ENCODE measurements at regions not wholly inside any gene's neighbourhood (a gene's known extent, or its start where the extent isn't known, plus 50 kb on each side); places are given as distances from the start of the nearest gene placed in this dataset.

- no peaks in the 10 kb centered on the region for H4K20me1 ChIP-seq (ENCODE audit: insufficient read depth, low read length, poor library complexity, severe bottlenecking)
- H3K79me2 ChIP-seq (ENCODE audit: insufficient read depth, low read length): no peaks in the 10 kb centered on the region
- H3K36me3 ChIP-seq (ENCODE audit: insufficient read depth, low read length): no peaks in the 10 kb centered on the region
- H3K9me2 ChIP-seq (replicated peaks; ENCODE audit: low read depth, low read length): no peaks in the 10 kb centered on the region
- no peaks in the 10 kb centered on the region for H3K4me1 ChIP-seq (ENCODE audit: insufficient read depth, low read length, poor library complexity, severe bottlenecking)
- H3K27me3 ChIP-seq (ENCODE audit: insufficient read depth, low read length, poor library complexity, severe bottlenecking): no peaks in the 10 kb centered on the region
- no peak for TF ChIP-seq EZH2phosphoT487 (IDR thresholded peaks at IDR 0.05; ENCODE audit: borderline replicate concordance)
- TF ChIP-seq, protein P1, sequence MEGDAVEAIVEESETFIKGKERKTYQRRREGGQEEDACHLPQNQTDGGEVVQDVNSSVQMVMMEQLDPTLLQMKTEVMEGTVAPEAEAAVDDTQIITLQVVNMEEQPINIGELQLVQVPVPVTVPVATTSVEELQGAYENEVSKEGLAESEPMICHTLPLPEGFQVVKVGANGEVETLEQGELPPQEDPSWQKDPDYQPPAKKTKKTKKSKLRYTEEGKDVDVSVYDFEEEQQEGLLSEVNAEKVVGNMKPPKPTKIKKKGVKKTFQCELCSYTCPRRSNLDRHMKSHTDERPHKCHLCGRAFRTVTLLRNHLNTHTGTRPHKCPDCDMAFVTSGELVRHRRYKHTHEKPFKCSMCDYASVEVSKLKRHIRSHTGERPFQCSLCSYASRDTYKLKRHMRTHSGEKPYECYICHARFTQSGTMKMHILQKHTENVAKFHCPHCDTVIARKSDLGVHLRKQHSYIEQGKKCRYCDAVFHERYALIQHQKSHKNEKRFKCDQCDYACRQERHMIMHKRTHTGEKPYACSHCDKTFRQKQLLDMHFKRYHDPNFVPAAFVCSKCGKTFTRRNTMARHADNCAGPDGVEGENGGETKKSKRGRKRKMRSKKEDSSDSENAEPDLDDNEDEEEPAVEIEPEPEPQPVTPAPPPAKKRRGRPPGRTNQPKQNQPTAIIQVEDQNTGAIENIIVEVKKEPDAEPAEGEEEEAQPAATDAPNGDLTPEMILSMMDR (conservative IDR thresholded peaks at IDR 0.05; ENCODE audit: low read length): no peak
- no peak overlapping the region for H3K4me2 ChIP-seq (ENCODE audit: low read depth, low read length, poor library complexity, severe bottlenecking)
- no peak overlapping the region for H3K4me3 ChIP-seq (ENCODE audit: low read length, poor library complexity, severe bottlenecking)
- H3K9ac ChIP-seq (ENCODE audit: low read depth, low read length, poor library complexity, severe bottlenecking): no peak overlapping the region
- no peak overlapping the region for H2AFZ ChIP-seq (ENCODE audit: low read length)
- no peaks in the 10 kb centered on the region for H3K9me3 ChIP-seq (ENCODE audit: insufficient read depth, low read depth, low read length)
- H3F3A ChIP-seq (ENCODE audit: low read depth): no peaks in the 10 kb centered on the region
These were observed 448.7 kb downstream of the TAFA4 start for GRCh38 chr3:68483601-68484000.

DNA sequence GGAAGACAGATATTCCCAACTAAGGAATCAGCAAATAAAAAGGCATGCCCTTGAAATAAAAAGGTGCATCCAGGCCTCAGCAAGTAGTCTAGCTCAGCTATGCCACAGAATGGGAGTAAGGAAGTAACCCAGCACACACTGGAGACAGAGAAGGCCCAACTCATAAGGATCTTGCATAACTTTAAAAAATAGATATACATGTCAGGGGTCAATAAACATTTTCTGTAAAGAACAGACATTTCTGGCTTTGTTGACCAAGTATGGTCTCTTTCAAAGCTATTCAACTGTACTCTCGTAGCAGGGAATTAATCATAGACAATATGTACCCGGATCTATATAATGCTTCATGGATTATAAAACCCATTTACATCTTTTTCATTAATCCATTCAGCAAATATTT is 449.3 kb downstream of the TAFA4 start:
- Histone ChIP-seq H3K9ac (ENCODE audit: low read depth, low read length, poor library complexity, severe bottlenecking) (no peak overlapping the region), H3K27me3 (ENCODE audit: insufficient read depth, low read length, poor library complexity, severe bottlenecking) (no peaks in the 10 kb centered on the region), H3K79me2 (ENCODE audit: insufficient read depth, low read length) (no peaks in the 10 kb centered on the region), H3K9me3 (ENCODE audit: insufficient read depth, low read depth, low read length) (no peaks in the 10 kb centered on the region), H3F3A (ENCODE audit: low read depth) (no peaks in the 10 kb centered on the region), H4K20me1 (ENCODE audit: insufficient read depth, low read length, poor library complexity, severe bottlenecking) (no peaks in the 10 kb centered on the region), H3K4me2 (ENCODE audit: low read depth, low read length, poor library complexity, severe bottlenecking) (no peak overlapping the region), H2AFZ (ENCODE audit: low read length) (no peak overlapping the region), H3K4me3 (ENCODE audit: low read length, poor library complexity, severe bottlenecking) (no peak overlapping the region), H3K36me3 (ENCODE audit: insufficient read depth, low read length) (no peaks in the 10 kb centered on the region), H3K9me2 (replicated peaks; ENCODE audit: low read depth, low read length) (no peaks in the 10 kb centered on the region), H3K4me1 (ENCODE audit: insufficient read depth, low read length, poor library complexity, severe bottlenecking) (no peaks in the 10 kb centered on the region)
- TF ChIP-seq, protein P1 (conservative IDR thresholded peaks at IDR 0.05; ENCODE audit: low read length): no peak
- TF ChIP-seq EZH2phosphoT487 (IDR thresholded peaks at IDR 0.05; ENCODE audit: borderline replicate concordance): no peak

DNA sequence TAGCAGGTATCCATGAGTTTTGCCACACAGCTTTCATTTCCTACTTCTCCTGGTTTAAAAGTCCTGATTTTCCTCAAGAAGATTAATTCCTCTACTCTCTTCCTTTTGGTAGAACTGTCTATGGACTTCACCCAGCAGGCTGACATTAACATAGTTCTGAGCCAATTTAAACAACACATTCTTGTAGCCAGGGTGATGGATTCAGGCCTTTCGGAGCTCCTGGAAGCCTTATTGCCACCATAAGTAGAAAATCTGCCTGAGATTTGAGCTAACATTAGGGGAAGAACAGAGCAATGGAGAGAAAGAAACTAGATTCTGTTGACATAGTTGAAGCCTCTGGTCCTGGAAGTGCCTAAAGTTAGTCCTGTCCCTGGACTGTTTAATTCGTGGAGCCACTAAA is 449.8 kb downstream of the TAFA4 start:
- H3K27me3 ChIP-seq (ENCODE audit: insufficient read depth, low read length, poor library complexity, severe bottlenecking): no peaks in the 10 kb centered on the region
- H3K79me2 ChIP-seq (ENCODE audit: insufficient read depth, low read length): no peaks in the 10 kb centered on the region
- H3K4me3 ChIP-seq (ENCODE audit: low read length, poor library complexity, severe bottlenecking): no peak overlapping the region
- H2AFZ ChIP-seq (ENCODE audit: low read length): no peak overlapping the region
- no peaks in the 10 kb centered on the region for H3K36me3 ChIP-seq (ENCODE audit: insufficient read depth, low read length)
- H3K9ac ChIP-seq (ENCODE audit: low read depth, low read length, poor library complexity, severe bottlenecking): no peak overlapping the region
- TF ChIP-seq, protein P1 (conservative IDR thresholded peaks at IDR 0.05; ENCODE audit: low read length): no peak
- no peak for TF ChIP-seq EZH2phosphoT487 (IDR thresholded peaks at IDR 0.05; ENCODE audit: borderline replicate concordance)
- H3K9me2 ChIP-seq (replicated peaks; ENCODE audit: low read depth, low read length): no peaks in the 10 kb centered on the region
- H3F3A ChIP-seq (ENCODE audit: low read depth): no peaks in the 10 kb centered on the region
- no peaks in the 10 kb centered on the region for H3K4me1 ChIP-seq (ENCODE audit: insufficient read depth, low read length, poor library complexity, severe bottlenecking)
- H3K9me3 ChIP-seq (ENCODE audit: insufficient read depth, low read depth, low read length): no peaks in the 10 kb centered on the region
- no peaks in the 10 kb centered on the region for H4K20me1 ChIP-seq (ENCODE audit: insufficient read depth, low read length, poor library complexity, severe bottlenecking)
- no peak overlapping the region for H3K4me2 ChIP-seq (ENCODE audit: low read depth, low read length, poor library complexity, severe bottlenecking)
